ENCODE measurements at regions not wholly inside any gene's neighbourhood (a gene's known extent, or its start where the extent isn't known, plus 50 kb on each side); places are given as distances from the start of the nearest gene placed in this dataset.

DNA sequence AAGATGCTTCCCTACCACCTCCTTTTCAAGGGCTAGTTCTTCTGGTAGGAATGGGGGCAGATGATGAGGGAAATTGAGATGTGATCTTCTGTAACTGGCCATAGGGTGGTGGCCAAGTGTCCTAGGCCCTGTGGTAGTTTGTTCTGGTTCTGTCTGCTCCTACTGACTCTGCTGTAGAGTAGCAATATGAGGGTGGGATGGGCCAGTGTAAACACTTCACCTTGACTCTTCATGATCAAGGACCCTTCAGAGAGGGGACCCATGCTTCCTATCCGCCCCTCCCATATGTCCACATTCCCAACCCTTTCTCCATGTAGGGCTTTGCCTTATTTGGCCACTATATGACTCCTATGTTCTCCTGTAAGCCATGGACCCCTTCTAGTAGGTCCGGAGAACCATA lies 230.3 kb upstream of the SESN3 start:
- no peak for DNase-seq (ENCODE audit: low spot score)
- in situ Hi-C loops (cut with HindIII; ENCODE audit: low sequenced_read_pairs) = no loop called here

DNA sequence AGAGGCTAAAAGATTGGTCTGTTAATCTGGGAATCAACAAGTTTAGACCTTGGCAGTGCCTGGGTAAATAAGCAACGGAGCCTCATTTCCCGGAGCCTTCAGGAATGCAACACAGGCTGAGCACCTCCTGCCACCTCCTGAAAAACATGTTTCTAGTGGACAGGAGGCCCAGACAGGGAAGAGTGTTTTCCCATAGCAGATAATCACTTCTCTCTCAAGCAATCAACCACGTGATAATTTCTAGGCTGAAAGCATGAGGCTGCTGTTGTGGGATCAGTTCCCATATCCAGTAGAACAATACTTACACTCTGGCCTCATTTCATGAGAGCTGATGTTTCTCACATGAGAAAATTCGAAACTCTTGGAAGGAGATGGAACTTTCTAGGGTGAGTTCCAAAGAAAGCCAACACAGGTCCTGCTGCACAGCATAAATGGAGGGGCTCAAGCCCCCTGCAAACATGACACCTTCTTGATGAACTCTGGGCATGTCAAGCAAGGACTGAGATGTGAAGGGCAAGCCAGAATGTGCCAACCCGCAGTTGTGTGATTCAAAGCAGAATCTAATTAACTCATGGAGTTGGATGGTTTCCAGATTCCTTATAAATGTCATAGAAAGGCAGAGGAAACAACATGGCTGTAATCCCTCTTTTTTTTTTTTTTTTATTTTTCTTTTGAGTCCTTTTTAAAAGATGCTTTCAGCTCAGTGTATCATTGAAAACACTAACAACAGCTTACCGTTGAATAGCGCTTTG lies 228.5 kb upstream of the SESN3 start:
- DNase-seq (ENCODE audit: low spot score) = no peak
- in situ Hi-C loops (cut with HindIII; ENCODE audit: low sequenced_read_pairs) = no loop called here

GRCh38 chr11:95456714-95457491 lies 225.9 kb upstream of the SESN3 start:
- in situ Hi-C loops (cut with HindIII; ENCODE audit: low sequenced_read_pairs) = no loop called here
- DNase-seq (ENCODE audit: low spot score) = no peak

GRCh38 chr11:95455228-95455970 lies 224.4 kb upstream of the SESN3 start:
- no peak for DNase-seq (ENCODE audit: low spot score)
- in situ Hi-C loops (cut with HindIII; ENCODE audit: low sequenced_read_pairs) = no loop called here

GRCh38 chr11:95453616-95454171 lies 222.7 kb upstream of the SESN3 start:
- no peak for DNase-seq (ENCODE audit: low spot score)

GRCh38 chr11:95451682-95452081 lies 220.7 kb upstream of the SESN3 start:
- in situ Hi-C loops (cut with HindIII; ENCODE audit: low sequenced_read_pairs) = no loop called here
- DNase-seq (ENCODE audit: low spot score) = no peak

More at GRCh38 chr11:95453616-95454171, 222.7 kb upstream of the SESN3 start:
- in situ Hi-C loops (cut with HindIII; ENCODE audit: low sequenced_read_pairs) = no loop called here

- in situ Hi-C loops (cut with HindIII; ENCODE audit: low sequenced_read_pairs) = no loop called here
- DNase-seq (ENCODE audit: low spot score) = no peak
Observed at GRCh38 chr11:95451261-95451660, 220.3 kb upstream of the SESN3 start.

DNA sequence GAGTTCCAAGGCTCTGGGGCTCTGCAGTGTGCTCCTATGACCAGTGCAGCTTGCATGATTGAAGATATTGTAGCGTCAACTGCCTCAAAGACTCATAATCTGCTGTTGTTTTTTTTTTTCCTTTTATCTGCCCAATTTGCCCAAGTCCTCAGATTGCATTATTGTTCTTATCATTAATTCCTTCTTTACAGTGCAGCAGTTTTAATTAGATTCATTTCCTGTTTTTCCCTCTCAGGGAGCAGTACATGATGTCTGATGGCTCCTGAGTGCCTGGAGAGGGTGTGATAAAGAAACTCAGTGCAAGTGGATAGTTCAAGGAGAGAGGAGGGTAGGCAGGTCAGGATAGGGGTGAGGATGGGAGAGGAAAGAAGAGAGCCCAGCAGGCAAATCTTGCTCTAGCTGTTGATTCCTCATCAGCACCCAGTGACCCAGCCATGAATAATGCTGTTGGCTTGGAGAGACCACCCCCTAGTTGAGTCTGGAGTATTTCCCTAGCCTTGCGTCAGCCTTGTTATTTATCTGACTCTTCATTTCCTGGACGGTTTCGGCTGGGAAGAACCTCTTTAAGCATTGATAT lies 219.6 kb upstream of the SESN3 start:
- DNase-seq (ENCODE audit: low spot score) = no peak
- in situ Hi-C loops (cut with HindIII; ENCODE audit: low sequenced_read_pairs) = no loop called here

DNA sequence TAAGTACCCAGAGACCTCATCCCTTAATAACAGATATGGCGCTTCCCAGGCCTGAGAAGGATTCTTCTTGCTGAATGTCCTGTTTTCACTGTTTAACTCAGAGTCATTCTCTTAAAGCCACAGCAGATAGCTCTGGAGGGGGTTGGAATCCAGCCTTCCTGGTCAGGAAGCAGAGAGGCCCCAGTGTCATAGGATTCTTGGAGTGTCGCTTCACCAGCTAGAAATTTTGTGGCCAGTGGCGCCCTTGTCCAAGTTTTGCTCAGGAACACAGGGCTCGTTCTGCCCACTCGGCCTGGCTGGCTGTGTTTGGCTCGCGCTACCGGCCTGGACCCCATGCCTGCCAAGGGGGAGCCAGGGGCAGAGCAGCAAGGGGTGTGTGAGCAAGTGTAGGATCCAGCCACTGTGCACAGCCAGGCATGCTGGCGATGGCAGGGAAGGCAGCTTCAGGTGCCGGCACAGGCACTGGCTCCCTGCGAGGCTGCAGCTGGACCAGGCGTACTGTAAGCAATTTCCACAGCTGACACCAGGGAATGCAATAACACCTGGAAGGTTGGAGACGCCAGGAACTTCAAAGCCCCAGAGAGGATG lies 214.8 kb upstream of the SESN3 start:
- in situ Hi-C loops (cut with HindIII; ENCODE audit: low sequenced_read_pairs) = no loop called here
- no peak for DNase-seq (ENCODE audit: low spot score)

GRCh38 chr11:95444309-95445241 lies 213.6 kb upstream of the SESN3 start:
- in situ Hi-C loops (cut with HindIII; ENCODE audit: low sequenced_read_pairs) = no loop called here
- DNase-seq (ENCODE audit: low spot score) = no peak

DNA sequence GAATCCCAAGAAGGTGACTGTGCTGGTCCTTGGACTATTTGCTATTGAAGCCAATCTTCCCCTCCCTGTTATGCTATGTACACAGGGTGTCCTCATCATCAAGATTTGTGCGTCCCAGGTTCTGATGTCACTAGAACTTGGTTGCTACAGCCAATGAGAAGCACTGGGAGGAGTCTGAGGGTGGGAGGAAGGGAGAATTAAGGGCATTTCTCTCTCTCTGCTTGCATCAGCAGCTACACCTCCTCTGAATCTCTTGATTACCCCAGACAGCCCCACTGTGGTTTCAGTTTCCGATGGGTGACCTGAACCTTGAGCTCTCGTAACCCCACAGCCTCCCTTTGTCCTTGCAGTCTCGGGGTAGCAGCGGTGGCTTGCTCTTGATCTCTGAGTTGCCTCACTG lies 212.4 kb upstream of the SESN3 start:
- in situ Hi-C loops (cut with HindIII; ENCODE audit: low sequenced_read_pairs) = no loop called here
- no peak for DNase-seq (ENCODE audit: low spot score)

GRCh38 chr11:95442531-95443050 lies 211.6 kb upstream of the SESN3 start:
- in situ Hi-C loops (cut with HindIII; ENCODE audit: low sequenced_read_pairs) = no loop called here
- DNase-seq (ENCODE audit: low spot score) = no peak

DNA sequence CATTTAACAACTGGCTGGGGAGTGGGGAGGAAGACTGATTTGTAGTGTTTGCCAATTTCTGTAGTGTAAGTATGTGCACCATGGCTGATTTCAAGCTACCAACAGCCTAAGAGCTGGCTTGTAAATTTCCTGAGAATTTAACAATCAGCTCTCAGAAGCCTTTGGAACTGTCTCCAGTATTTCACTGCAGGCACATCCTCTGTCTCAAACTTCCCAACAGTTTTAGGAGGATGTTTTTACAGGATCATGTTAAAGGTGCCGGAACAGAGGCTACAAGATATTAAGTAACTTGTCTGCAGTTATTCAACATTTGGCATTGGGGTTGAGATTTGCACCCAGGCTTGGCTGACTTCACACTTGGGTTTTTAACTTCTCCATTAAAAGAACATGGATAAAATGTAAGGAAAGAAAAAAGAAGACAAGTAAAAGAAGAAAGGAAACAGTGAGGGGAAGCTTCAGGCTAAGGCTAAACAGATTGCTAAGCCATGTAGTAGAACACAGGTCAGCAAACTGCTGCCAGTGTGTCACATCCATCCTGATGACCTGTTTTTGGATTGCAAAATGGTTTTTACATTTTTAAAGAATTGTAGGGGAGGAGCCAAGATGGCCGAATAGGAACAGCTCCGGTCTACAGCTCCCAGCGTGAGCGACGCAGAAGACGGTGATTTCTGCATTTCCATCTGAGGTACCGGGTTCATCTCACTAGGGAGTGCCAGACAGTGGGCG lies 204.8 kb upstream of the SESN3 start:
- in situ Hi-C loops (cut with HindIII; ENCODE audit: low sequenced_read_pairs) = no loop called here
- DNase-seq (ENCODE audit: low spot score) = no peak

DNA sequence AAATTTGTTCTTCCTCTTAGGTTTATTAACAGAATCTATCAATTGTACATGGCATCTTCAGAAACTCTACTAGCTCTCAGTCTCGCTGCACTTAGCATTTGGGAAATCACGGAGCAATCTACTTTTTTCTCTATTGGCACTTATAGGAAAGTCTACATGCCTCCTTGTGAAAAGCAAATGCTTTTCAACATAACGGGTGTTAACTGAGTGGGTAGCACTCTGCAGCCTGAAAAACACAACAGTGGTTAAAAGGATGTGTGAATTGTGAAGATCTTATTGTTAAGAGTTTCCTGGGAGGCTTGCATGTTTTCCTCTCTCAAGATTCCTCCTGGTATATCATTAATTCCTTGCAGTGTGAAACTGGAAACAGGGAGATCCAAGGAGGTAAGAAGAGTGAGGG lies 204.2 kb upstream of the SESN3 start:
- no peak for DNase-seq (ENCODE audit: low spot score)
- in situ Hi-C loops (cut with HindIII; ENCODE audit: low sequenced_read_pairs) = no loop called here

DNA sequence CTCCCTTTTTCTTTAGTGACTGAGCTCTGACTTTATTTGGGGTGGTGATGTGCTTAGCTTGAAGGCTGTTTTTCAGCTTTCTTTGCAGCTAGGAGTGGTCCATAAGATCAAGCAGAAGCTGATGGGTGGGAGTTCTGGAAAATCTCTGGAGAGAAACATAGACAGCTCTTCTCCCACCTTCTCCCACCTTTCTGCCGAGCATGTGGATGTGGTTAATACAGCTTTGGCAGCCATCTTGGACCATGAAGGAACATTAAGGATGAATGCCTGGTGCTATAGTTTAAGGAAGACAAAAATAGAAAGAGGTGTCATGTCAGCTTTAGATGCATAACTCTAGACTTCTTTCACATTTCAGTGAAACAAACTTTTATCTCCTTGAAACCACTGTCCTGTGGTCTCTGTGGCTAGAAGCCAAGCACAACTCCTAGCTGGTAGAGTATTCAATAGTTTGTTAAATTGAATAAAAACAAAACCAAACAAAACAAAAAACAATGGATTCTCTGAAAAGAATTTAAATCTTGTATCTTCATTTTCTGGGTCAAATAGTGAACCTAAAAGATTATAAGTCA lies 203.6 kb upstream of the SESN3 start:
- no peak for DNase-seq (ENCODE audit: low spot score)

GRCh38 chr11:95434009-95434408 lies 203.0 kb upstream of the SESN3 start:
- no peak for DNase-seq (ENCODE audit: low spot score)
- in situ Hi-C loops (cut with HindIII; ENCODE audit: low sequenced_read_pairs) = no loop called here

More for the DNA sequence above, 203.6 kb upstream of the SESN3 start:
- in situ Hi-C loops (cut with HindIII; ENCODE audit: low sequenced_read_pairs) = no loop called here
